ENCODE measurements at regions not wholly inside any gene's neighbourhood (a gene's known extent, or its start where the extent isn't known, plus 50 kb on each side); places are given as distances from the start of the nearest gene placed in this dataset.
A peak's percentile ranks its signal among the peaks of the same experiment; 100 is the strongest.

GRCh38 chr3:176357891-176358290, 839.4 kb downstream of the TBL1XR1 start:
- no peak for TF ChIP-seq CTCF (IDR thresholded peaks at IDR 0.05; ENCODE audit: low read depth, low read length)
- no peak for DNase-seq (ENCODE audit: low read depth in 2 of 2)
- H3K4me3 ChIP-seq (replicated peaks in 1 of 2; ENCODE audit: low read depth in 2 of 2, low read length in 2 of 2): no peak overlapping the region

- TF ChIP-seq CTCF (IDR thresholded peaks at IDR 0.05; ENCODE audit: low read depth, low read length): no peak
- no peak for DNase-seq (ENCODE audit: low read depth in 2 of 2)
- H3K4me3 ChIP-seq (replicated peaks in 1 of 2; ENCODE audit: low read depth in 2 of 2, low read length in 2 of 2): no peak overlapping the region
Observed at GRCh38 chr3:176354843-176355242, 842.4 kb downstream of the TBL1XR1 start.

- peak in 1 of 2 donors; percentile 0 for DNase-seq (ENCODE audit: low read depth in 2 of 2)
Observed at GRCh38 chr3:176352716-176353334, 844.5 kb downstream of the TBL1XR1 start.

GRCh38 chr3:176351408-176351807, 845.9 kb downstream of the TBL1XR1 start:
- DNase-seq (ENCODE audit: low read depth in 2 of 2): peak; percentile 1 to 3
- no peak overlapping the region for H3K4me3 ChIP-seq (replicated peaks in 1 of 2; ENCODE audit: low read depth in 2 of 2, low read length in 2 of 2)
- TF ChIP-seq CTCF (IDR thresholded peaks at IDR 0.05; ENCODE audit: low read depth, low read length): no peak

More at GRCh38 chr3:176352716-176353334, 844.5 kb downstream of the TBL1XR1 start:
- H3K4me3 ChIP-seq (replicated peaks in 1 of 2; ENCODE audit: low read depth in 2 of 2, low read length in 2 of 2): no peak overlapping the region
- no peak for TF ChIP-seq CTCF (IDR thresholded peaks at IDR 0.05; ENCODE audit: low read depth, low read length)

- TF ChIP-seq CTCF (IDR thresholded peaks at IDR 0.05; ENCODE audit: low read depth, low read length): no peak
- H3K4me3 ChIP-seq (replicated peaks in 1 of 2; ENCODE audit: low read depth in 2 of 2, low read length in 2 of 2): no peak overlapping the region
- peak in 1 of 2 donors; percentile 1 for DNase-seq (ENCODE audit: low read depth in 2 of 2)
Observed at GRCh38 chr3:176349706-176350105, 847.6 kb downstream of the TBL1XR1 start.

GRCh38 chr3:176347424-176348146, 849.7 kb downstream of the TBL1XR1 start:
- no peak for TF ChIP-seq CTCF (IDR thresholded peaks at IDR 0.05; ENCODE audit: low read depth, low read length)
- no peak for DNase-seq (ENCODE audit: low read depth in 2 of 2)
- no peak overlapping the region for H3K4me3 ChIP-seq (replicated peaks in 1 of 2; ENCODE audit: low read depth in 2 of 2, low read length in 2 of 2)

All from cardiac fibroblast (primary cell).